Body of pancreas (tissue), 4 donors: ENCODE measurements at regions not wholly inside any gene's neighbourhood (a gene's known extent, or its start where the extent isn't known, plus 50 kb on each side); places are given as distances from the start of the nearest gene placed in this dataset.

Experiments used
- ATAC-seq: fragments of 150-250 bp; one replicate; pipeline ENCODE4 v1.9.1; 2016
- DNase-seq, 4 donors: peaks; one replicate each; pipeline ENCODE4 v3.0.0-alpha.2; 2019
- H3K27ac ChIP-seq, 4 donors: fragments of 200-600 bp; sonication (generic); 1 replicate in 3 of 4; 2 replicates in 1 of 4; pipeline versions ENCODE4 v1.5.1 to v1.6.1; 2016 to 2019; ENCODE audit warnings: mild to moderate bottlenecking in 1 of 4, mixed read lengths in 1 of 4, moderate library complexity in 1 of 4
- H3K27me3 ChIP-seq, 2 donors: fragments of 200-600 bp; sonication (generic); one replicate each; pipeline ENCODE4 v1.6.0; 2016; ENCODE audit warnings: mild to moderate bottlenecking in 1 of 2
- H3K36me3 ChIP-seq, 2 donors: fragments of 200-600 bp; sonication (generic); replicated peaks in 1 of 2; 2 replicates each; pipeline ENCODE4 v1.5.1; 2016; ENCODE audit warnings: low read depth in 2 of 2; ENCODE audit not compliant: insufficient read depth in 1 of 2
- H3K4me1 ChIP-seq: fragments of 200-600 bp; sonication (generic); one replicate; pipeline ENCODE4 v1.6.0; 2016
- H3K4me3 ChIP-seq, 2 donors: fragments of 200-600 bp; sonication (generic); 1 replicate in 1 of 2; 2 replicates in 1 of 2; pipeline ENCODE4 v1.5.1; 2016 to 2019
- H3K9me3 ChIP-seq, 3 donors: fragments of 200-600 bp; sonication (generic); 1 replicate in 2 of 3; 2 replicates in 1 of 3; pipeline ENCODE4 v1.5.1; 2016
- POLR2A ChIP-seq, 3 donors: fragments of 450-650 bp; IDR thresholded peaks; one replicate each; pipeline ENCODE4 v1.6.1; 2016; ENCODE audit warnings: antibody characterized with exemption in 3 of 3, mild to moderate bottlenecking in 2 of 3
- WGBS, 2 donors: methylation state at CpG; one replicate each; pipeline ENCODE4 v1.1.5; 2017; 5-methylcytosine and 5-hydroxymethylcytosine counted together
- intact Hi-C: fragments of 100-400 bp; cut with DNase I; formaldehyde crosslinking; loops from one replicate; pipeline ENCODE4 v1.15.1; 2023
- TF ChIP-seq, protein P1 (sequence below), 7 experiments: fragments of 450-650 bp in 4 of 7; fragments of 200-600 bp in 3 of 7; sonication (generic) in 3 of 7; IDR thresholded peaks; one replicate each; pipeline ENCODE4 v1.5.1; 2016 to 2019; ENCODE audit warnings: antibody characterized with exemption in 7 of 7

- TF ChIP-seq POLR2A (IDR thresholded peaks at IDR 0.05) = no peak
- TF ChIP-seq, protein P1, sequence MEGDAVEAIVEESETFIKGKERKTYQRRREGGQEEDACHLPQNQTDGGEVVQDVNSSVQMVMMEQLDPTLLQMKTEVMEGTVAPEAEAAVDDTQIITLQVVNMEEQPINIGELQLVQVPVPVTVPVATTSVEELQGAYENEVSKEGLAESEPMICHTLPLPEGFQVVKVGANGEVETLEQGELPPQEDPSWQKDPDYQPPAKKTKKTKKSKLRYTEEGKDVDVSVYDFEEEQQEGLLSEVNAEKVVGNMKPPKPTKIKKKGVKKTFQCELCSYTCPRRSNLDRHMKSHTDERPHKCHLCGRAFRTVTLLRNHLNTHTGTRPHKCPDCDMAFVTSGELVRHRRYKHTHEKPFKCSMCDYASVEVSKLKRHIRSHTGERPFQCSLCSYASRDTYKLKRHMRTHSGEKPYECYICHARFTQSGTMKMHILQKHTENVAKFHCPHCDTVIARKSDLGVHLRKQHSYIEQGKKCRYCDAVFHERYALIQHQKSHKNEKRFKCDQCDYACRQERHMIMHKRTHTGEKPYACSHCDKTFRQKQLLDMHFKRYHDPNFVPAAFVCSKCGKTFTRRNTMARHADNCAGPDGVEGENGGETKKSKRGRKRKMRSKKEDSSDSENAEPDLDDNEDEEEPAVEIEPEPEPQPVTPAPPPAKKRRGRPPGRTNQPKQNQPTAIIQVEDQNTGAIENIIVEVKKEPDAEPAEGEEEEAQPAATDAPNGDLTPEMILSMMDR (IDR thresholded peaks at IDR 0.05) = peak; percentile 74 to 86 (median 77)
- Histone ChIP-seq H3K27ac (peak overlapping the region in 3 of 4 donors; percentile 8 to 67 (median 39)), H3K36me3 (no peaks in the 10 kb centered on the region), H3K27me3 (no peaks in the 10 kb centered on the region), H3K9me3 (no peaks in the 10 kb centered on the region), H3K4me1 (peaks cover 20% of the 10 kb centered on the region), H3K4me3 (no peak overlapping the region)
- DNase-seq (peak; percentile 29 to 57 (median 42)), ATAC-seq (peak; percentile 64)
- 18 to 22% methylated on average over 5 of the region's 5 CpGs for whole genome bisulfite sequencing, 2 donors
- intact Hi-C loops = loop anchor here (5.0 kb wide), 1 partner anchor 401 kb away; no protein-coding TSS in a partner anchor
These were observed 97.7 kb upstream of the PTPN13 start for GRCh38 chr4:86496094-86497080.

- peak overlapping the region in 2 of 4 donors; percentile 32 to 67 for H3K27ac ChIP-seq
- TF ChIP-seq, protein P1 (IDR thresholded peaks at IDR 0.05) = no peak
- no peak for TF ChIP-seq POLR2A (IDR thresholded peaks at IDR 0.05)
- peaks cover 20% of the 10 kb centered on the region for H3K4me1 ChIP-seq
- H3K27me3 ChIP-seq = no peaks in the 10 kb centered on the region
- intact Hi-C loops = loop anchor here (5.0 kb wide), 1 partner anchor 400 kb away; no protein-coding TSS in a partner anchor
- ATAC-seq = peak; percentile 44
- WGBS, 2 donors = 40 to 42% methylated on average over 2 of the region's 2 CpGs
- H3K4me3 ChIP-seq = no peak overlapping the region
- H3K36me3 ChIP-seq = no peaks in the 10 kb centered on the region
- DNase-seq = peak in 1 of 4 donors; percentile 7
- H3K9me3 ChIP-seq = no peaks in the 10 kb centered on the region
These were observed 97.0 kb upstream of the PTPN13 start for GRCh38 chr4:86497131-86497530.

DNA sequence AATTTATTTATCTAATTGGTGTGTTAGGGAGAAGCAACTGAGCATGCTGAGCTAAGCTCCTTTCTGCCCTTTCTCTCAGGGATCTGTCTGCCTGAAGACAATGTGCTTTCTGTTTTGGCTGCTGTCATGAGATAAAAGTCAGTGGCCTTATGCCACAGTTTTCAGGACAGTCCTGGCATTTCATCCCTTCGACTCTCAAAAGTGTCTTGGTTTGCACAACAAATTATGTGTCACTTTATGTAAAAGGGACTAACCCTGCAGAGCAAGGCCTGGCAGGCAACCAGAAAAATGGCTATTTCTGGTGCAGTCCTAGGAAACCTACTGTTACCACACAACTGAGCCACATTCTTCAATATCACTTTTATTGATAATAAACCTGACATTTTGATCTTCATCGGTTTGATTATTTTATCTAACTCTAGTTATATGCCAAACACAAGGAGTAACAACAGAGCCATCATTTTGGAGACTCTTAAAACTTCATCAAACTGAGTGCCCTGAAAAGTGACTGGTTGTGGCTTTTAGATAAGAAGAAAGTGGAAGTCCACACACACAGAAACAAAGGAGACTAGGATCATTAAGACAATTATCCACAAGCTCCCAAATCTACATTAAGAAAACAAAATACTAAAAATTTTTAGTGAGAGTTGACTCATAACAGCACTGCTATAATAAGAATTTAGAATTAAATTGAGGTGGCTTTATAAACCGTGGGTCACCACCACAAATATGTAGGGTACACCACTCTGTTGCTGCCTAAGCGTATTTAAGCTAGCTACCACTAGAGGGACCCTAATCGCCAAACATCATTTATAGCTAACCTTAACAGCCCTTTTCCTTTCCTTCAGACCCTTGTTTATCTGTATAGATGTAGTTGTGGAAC, 95.9 kb upstream of the PTPN13 start:
- 19 to 20% methylated on average over 5 of the region's 5 CpGs for WGBS, 2 donors
- Histone ChIP-seq H3K9me3 (no peaks in the 10 kb centered on the region), H3K27ac (no peak overlapping the region), H3K27me3 (no peaks in the 10 kb centered on the region), H3K4me3 (no peak overlapping the region), H3K4me1 (peaks cover 19% of the 10 kb centered on the region), H3K36me3 (no peaks in the 10 kb centered on the region)
- peak; percentile 74 for ATAC-seq
- intact Hi-C loops = loop anchor here (5.0 kb wide), 1 partner anchor 399 kb away; no protein-coding TSS in a partner anchor
- TF ChIP-seq POLR2A (IDR thresholded peaks at IDR 0.05) = no peak
- TF ChIP-seq, protein P1 (IDR thresholded peaks at IDR 0.05) = peak; percentile 60 to 75 (median 68)
- peak in 2 of 4 donors; percentile 11 to 41 for DNase-seq

GRCh38 chr4:86498863-86499166, 95.3 kb upstream of the PTPN13 start:
- H3K36me3 ChIP-seq = no peaks in the 10 kb centered on the region
- TF ChIP-seq, protein P1 (IDR thresholded peaks at IDR 0.05) = no peak
- no peak for TF ChIP-seq POLR2A (IDR thresholded peaks at IDR 0.05)
- WGBS, 2 donors = 8 to 20% methylated on average over 1 of the region's 1 CpG
- H3K27ac ChIP-seq = no peak overlapping the region
- H3K9me3 ChIP-seq = no peaks in the 10 kb centered on the region
- H3K4me3 ChIP-seq = no peak overlapping the region
- H3K27me3 ChIP-seq = no peaks in the 10 kb centered on the region
- no peak for ATAC-seq
- peaks cover 14% of the 10 kb centered on the region for H3K4me1 ChIP-seq
- intact Hi-C loops = loop anchor here (5.0 kb wide), 1 partner anchor 398 kb away; no protein-coding TSS in a partner anchor
- DNase-seq = no peak
